ENCODE measurements at regions not wholly inside any gene's neighbourhood (a gene's known extent, or its start where the extent isn't known, plus 50 kb on each side); places are given as distances from the start of the nearest gene placed in this dataset.

GRCh38 chr9:88065619-88066018 is 72.7 kb downstream of the SPATA31C2 start:
- TF ChIP-seq MAFK (IDR thresholded peaks at IDR 0.05; ENCODE audit: partially characterized antibody) (no peak), CTCF (IDR thresholded peaks at IDR 0.05) (no peak), POLR2A (IDR thresholded peaks at IDR 0.05; ENCODE audit: low read length) (no peak), USF2 (IDR thresholded peaks at IDR 0.05) (no peak), RNF2 (IDR thresholded peaks at IDR 0.05; ENCODE audit: borderline replicate concordance, low read depth) (no peak), BHLHE40 (IDR thresholded peaks at IDR 0.05; ENCODE audit: low read depth, low read length) (no peak), RARB (CRISPR knock-in tag; IDR thresholded peaks at IDR 0.05) (no peak), RFX5 (IDR thresholded peaks at IDR 0.05) (no peak), RAD21 (conservative IDR thresholded peaks at IDR 0.05 in 1 of 2, IDR thresholded peaks at IDR 0.05 in 1 of 2) (no peak)

All from A549 (cell line).